HFF-Myc (cell line): ENCODE measurements at regions not wholly inside any gene's neighbourhood (a gene's known extent, or its start where the extent isn't known, plus 50 kb on each side); places are given as distances from the start of the nearest gene placed in this dataset.

Experiments
- DNase-seq: peaks from one replicate; pipeline ENCODE4 v3.0.0-alpha.2; 2011; ENCODE audit warnings: low read depth; ENCODE audit errors: extremely low read depth
- H3K4me3 ChIP-seq: replicated peaks from 2 replicates; pipeline ENCODE4 v1.5.1; 2011; ENCODE audit warnings: low read depth, mild to moderate bottlenecking, control low read depth, low read length
- TF ChIP-seq, protein P1 (sequence below): IDR thresholded peaks from 2 replicates; pipeline ENCODE4 v1.5.1; 2012; ENCODE audit warnings: mild to moderate bottlenecking, low read depth, low read length, control low read depth; ENCODE audit errors: missing control alignments

DNA sequence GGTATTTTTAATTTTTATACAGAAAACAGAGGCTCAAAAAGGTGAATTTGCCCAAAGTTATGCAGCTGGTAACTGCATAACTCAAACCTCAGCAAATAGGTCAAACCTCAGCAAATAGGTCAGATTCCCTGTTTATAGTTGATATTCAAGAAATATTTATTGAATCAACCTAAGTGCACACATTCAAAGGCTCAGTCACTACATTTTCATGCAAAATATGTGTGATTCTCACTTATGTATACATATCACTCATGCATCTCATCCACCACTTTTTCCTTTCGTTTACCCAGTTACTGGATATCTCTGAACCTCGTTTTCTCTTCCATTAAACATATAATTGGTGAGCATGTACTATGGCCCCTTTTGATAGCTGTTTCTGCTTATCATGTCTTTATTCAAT, 158.3 kb upstream of the C1orf21 start:
- TF ChIP-seq, protein P1, sequence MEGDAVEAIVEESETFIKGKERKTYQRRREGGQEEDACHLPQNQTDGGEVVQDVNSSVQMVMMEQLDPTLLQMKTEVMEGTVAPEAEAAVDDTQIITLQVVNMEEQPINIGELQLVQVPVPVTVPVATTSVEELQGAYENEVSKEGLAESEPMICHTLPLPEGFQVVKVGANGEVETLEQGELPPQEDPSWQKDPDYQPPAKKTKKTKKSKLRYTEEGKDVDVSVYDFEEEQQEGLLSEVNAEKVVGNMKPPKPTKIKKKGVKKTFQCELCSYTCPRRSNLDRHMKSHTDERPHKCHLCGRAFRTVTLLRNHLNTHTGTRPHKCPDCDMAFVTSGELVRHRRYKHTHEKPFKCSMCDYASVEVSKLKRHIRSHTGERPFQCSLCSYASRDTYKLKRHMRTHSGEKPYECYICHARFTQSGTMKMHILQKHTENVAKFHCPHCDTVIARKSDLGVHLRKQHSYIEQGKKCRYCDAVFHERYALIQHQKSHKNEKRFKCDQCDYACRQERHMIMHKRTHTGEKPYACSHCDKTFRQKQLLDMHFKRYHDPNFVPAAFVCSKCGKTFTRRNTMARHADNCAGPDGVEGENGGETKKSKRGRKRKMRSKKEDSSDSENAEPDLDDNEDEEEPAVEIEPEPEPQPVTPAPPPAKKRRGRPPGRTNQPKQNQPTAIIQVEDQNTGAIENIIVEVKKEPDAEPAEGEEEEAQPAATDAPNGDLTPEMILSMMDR, result no peak
- DNase-seq, result no peak
- H3K4me3 ChIP-seq, result no peak overlapping the region

GRCh38 chr1:184237588-184237987, 149.2 kb upstream of the C1orf21 start:
- DNase-seq, result no peak
- TF ChIP-seq, protein P1, result no peak
- no peak overlapping the region for H3K4me3 ChIP-seq

DNA sequence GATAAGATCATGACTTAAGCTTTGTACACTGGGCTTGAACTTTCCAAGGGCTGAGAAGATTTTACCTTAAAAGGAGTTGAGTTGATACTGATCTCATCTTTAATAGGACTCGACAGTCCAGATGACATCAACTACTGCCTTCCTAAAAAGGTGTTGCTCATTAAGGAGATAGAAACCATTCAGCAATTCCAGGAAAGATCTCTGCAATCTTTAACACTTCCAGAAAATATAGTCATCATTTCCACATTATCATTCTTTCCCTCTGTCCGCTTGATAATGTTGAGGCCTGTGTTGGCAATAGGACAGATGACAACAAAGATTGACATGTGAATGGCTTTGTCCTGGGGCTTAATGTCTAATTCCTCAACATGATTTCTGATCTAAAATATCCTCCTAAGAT, 145.4 kb upstream of the C1orf21 start:
- TF ChIP-seq, protein P1, result no peak
- no peak for DNase-seq
- H3K4me3 ChIP-seq, result no peak overlapping the region

DNA sequence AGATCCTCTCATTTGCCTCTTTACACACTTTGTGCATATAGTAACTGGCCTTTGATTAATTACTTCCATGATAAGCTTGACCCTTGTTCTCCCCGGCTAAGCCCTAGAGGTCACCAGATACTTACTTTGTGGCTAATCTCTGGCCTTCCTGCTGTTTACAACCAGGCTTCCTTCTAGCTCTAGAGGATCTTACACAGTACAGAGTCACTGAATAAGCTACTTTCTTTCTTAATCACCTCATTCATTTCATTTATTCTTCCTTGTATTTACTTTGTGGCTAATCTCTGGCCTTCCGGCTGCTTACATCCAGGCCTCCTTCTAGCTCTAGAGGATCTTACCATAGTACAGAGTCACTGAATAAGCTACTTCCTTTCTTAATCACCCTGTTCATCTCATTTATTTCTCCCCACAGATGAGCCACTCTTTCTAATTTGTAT, 144.3 kb upstream of the C1orf21 start:
- DNase-seq, result no peak
- H3K4me3 ChIP-seq, result no peak overlapping the region
- TF ChIP-seq, protein P1, result no peak

DNA sequence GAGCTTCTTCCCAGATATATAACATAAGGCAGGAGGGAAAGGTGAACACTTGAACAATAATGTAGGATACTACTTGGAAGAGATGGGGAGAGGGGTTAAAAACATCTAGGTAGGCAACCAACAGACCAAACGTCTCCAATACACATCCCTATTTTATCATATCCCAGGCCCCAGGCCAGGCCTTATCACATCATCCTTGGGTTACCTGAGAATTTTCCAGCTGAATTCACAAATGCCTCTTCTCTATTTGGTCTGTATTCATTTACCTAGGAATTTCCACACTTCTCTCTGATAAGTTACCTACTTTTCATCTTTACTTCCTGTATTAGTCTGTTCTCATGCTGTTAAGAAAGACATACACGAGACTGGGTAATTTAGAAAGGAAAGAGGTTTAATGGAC, 141.9 kb upstream of the C1orf21 start:
- no peak overlapping the region for H3K4me3 ChIP-seq
- TF ChIP-seq, protein P1, result no peak
- no peak for DNase-seq

DNA sequence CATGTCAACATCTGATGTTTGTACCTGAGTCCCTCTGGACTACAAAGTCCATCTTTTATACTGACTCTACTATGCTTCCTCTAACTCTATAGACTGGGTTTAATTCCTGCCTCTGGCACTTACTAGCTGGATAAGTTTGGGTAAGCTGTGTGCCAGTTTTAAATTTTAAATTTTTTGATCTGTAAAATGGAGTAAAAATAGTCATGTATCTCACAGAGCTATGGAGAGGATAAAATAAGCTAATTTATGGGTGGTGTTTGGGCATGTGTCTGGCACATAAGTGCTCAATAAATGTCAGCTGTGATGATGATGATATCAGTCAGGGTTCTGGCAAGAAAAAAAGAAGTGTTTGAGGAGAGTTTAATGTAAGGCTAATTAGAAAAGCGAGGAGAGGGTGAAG, 139.2 kb upstream of the C1orf21 start:
- no peak overlapping the region for H3K4me3 ChIP-seq
- no peak for DNase-seq
- TF ChIP-seq, protein P1, result no peak

GRCh38 chr1:184253921-184254320, 132.9 kb upstream of the C1orf21 start:
- TF ChIP-seq, protein P1, result no peak
- DNase-seq, result no peak
- no peak overlapping the region for H3K4me3 ChIP-seq
